ENCODE measurements at regions not wholly inside any gene's neighbourhood (a gene's known extent, or its start where the extent isn't known, plus 50 kb on each side); places are given as distances from the start of the nearest gene placed in this dataset.

DNA sequence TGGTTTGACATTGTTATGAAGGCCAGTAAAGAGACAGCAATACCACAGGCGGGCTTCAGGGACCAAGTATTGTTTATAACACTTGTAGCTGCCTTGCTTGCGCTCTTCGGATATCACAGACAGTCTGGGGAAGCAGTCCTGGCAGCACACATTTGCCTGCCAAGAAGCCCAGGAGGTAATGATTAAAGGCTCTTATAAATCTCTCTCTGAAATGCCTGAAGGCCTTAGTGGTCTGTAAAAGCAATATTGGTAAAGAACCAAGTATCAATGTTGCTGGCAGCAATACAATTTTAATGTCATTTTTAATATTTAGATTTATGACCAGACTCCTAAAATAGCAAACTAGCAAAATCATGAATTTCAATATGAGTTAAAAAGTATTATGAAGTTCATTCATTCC is 1312.4 kb downstream of the PCDH9 start:
- no peak for DNase-seq
- no peak for ATAC-seq
- H3K9me3 ChIP-seq (ENCODE audit: control insufficient read depth, low read length) = no peaks in the 10 kb centered on the region
- H3K4me1 ChIP-seq (ENCODE audit: control insufficient read depth, insufficient read depth, low read length) = no peaks in the 10 kb centered on the region
- WGBS = 82% methylated on average over 3 of the region's 3 CpGs
- intact Hi-C loops (cut with DNase I) = no loop called here
- H3K4me3 ChIP-seq (ENCODE audit: low read length) = no peak overlapping the region
- no peak overlapping the region for H3K27ac ChIP-seq (ENCODE audit: low read length)
- no peaks in the 10 kb centered on the region for H3K27me3 ChIP-seq (ENCODE audit: control insufficient read depth, insufficient read depth)

DNA sequence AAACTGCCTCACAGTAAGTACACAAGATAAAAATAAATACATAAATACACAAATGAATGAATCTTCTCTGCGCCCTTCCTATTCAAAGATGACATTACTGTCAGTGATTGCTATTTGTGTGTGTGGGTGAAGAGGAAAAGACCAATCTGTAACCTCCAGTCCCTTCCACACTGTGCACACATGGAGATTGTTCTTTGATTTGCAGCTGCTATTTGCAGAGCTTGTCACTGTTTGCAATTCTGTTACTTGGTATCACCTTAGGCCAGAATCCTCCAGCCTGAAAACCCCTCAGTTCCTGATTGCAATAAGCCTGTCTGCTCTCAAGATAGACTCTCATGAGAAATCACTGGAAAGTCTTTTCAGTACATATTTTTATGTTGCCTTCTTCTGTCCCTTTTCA is 1314.9 kb downstream of the PCDH9 start:
- Histone ChIP-seq H3K9me3 (ENCODE audit: control insufficient read depth, low read length) (no peaks in the 10 kb centered on the region), H3K27ac (ENCODE audit: low read length) (no peak overlapping the region), H3K27me3 (ENCODE audit: control insufficient read depth, insufficient read depth) (no peaks in the 10 kb centered on the region), H3K4me1 (ENCODE audit: control insufficient read depth, insufficient read depth, low read length) (no peaks in the 10 kb centered on the region), H3K4me3 (ENCODE audit: low read length) (no peak overlapping the region)
- intact Hi-C loops (cut with DNase I) = no loop called here
- DNase-seq (no peak), ATAC-seq (no peak)
- WGBS = 98% methylated on average over 1 of the region's 1 CpG

DNA sequence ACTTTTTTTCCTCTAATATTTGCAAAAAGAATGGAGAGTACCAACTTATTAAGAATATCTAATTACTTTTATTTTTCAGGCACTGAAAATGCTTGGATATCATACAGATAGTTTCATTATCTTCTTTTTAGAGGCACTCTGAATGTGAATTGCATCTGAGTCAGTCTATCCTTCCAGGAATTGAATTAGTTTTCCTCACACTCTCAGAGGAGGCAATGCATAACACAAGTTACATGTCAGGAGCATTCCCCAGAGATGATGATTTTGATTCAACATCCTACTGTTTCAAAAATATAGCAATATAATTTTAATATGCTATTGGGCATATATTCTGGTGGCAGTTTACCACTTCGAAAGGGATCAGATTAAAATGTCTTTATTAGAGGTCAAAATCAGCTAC is 1315.4 kb downstream of the PCDH9 start:
- Histone ChIP-seq H3K9me3 (ENCODE audit: control insufficient read depth, low read length) (no peaks in the 10 kb centered on the region), H3K4me3 (ENCODE audit: low read length) (no peak overlapping the region), H3K4me1 (ENCODE audit: control insufficient read depth, insufficient read depth, low read length) (no peaks in the 10 kb centered on the region), H3K27me3 (ENCODE audit: control insufficient read depth, insufficient read depth) (no peaks in the 10 kb centered on the region), H3K27ac (ENCODE audit: low read length) (no peak overlapping the region)
- ATAC-seq (no peak), DNase-seq (no peak)
- 80% methylated on average over 1 of the region's 1 CpG for WGBS
- intact Hi-C loops (cut with DNase I) = no loop called here

DNA sequence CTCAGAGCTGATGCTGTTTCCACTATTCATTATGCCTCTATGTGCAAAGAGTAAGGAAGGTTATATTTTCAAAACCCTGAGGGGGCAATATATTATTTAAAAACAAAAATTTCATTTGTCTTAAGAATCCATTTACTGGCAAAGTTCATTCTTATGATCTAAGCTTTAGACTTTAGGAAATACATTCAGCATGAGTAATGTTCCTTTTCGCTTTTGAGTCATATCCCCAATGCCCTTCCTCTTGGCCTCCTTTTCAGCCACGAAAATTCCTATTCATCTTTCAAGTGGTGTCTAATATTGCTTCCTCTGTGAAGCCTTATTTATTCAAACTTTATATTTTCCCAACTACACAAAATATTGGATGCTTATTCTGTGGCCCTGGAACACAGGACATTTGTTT is 1317.0 kb downstream of the PCDH9 start:
- Histone ChIP-seq H3K27me3 (ENCODE audit: control insufficient read depth, insufficient read depth) (no peaks in the 10 kb centered on the region), H3K4me3 (ENCODE audit: low read length) (no peak overlapping the region), H3K4me1 (ENCODE audit: control insufficient read depth, insufficient read depth, low read length) (no peaks in the 10 kb centered on the region), H3K27ac (ENCODE audit: low read length) (no peak overlapping the region), H3K9me3 (ENCODE audit: control insufficient read depth, low read length) (no peaks in the 10 kb centered on the region)
- peak; percentile 58 to 75 for ATAC-seq
- 19% methylated on average over 2 of the region's 2 CpGs for WGBS
- no peak for DNase-seq
- intact Hi-C loops (cut with DNase I) = no loop called here

DNA sequence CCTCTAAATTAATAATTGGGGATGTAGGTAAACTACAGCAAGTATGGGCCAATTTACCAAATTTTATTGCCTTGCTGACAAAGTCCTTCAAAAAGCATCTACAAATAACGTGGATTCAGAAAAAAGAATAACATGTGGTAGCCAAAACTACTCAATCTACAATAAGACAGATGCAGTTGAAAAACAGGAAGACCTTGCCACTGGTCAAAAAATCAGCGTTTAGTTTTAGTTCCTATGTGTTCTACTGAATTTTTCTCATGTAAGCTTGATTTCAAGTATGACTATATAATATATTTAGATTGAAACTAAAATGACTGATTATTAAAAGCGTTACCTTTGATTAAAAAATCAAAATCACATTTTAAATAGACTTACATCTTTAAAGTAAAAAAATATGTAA is 1317.6 kb downstream of the PCDH9 start:
- H3K4me3 ChIP-seq (ENCODE audit: low read length) = no peak overlapping the region
- DNase-seq (no peak), ATAC-seq (no peak)
- intact Hi-C loops (cut with DNase I) = no loop called here
- H3K4me1 ChIP-seq (ENCODE audit: control insufficient read depth, insufficient read depth, low read length) = no peaks in the 10 kb centered on the region
- no peaks in the 10 kb centered on the region for H3K27me3 ChIP-seq (ENCODE audit: control insufficient read depth, insufficient read depth)
- H3K9me3 ChIP-seq (ENCODE audit: control insufficient read depth, low read length) = no peaks in the 10 kb centered on the region
- WGBS = 65% methylated on average over 3 of the region's 3 CpGs
- no peak overlapping the region for H3K27ac ChIP-seq (ENCODE audit: low read length)

DNA sequence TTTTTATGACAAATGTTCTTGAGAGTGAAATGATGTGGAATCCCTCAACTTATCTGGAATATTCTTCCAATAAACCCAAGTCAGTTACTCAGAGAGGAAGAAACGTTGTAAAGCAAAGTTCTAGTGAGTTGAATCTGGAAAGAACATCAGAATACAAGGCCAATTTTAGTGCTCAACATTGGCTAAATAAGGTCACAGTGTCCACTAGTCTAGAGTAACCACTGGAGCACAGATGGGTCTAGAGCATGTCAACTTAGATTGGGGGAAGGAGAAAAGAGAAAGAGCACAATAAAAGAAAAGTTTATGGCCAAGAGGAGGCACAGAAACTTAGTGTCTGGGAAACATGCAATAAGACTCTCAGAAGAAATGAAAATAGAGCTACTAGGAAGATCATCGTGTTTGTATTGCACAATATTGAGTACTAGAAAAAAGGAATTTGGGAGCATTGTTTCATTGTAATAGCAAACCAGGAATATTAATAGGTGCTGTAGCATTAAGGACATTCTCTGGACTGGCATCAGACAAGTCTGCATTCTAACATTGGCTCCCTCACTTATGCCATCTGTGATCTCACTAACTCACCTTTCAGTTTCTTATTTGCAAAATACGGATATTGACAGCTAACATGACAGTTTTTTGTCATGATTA is 1318.5 kb downstream of the PCDH9 start:
- no peak overlapping the region for H3K27ac ChIP-seq (ENCODE audit: low read length)
- H3K4me1 ChIP-seq (ENCODE audit: control insufficient read depth, insufficient read depth, low read length) = no peaks in the 10 kb centered on the region
- no peaks in the 10 kb centered on the region for H3K9me3 ChIP-seq (ENCODE audit: control insufficient read depth, low read length)
- no peak for ATAC-seq
- DNase-seq = no peak
- intact Hi-C loops (cut with DNase I) = no loop called here
- WGBS = 59% methylated on average over 3 of the region's 3 CpGs
- H3K27me3 ChIP-seq (ENCODE audit: control insufficient read depth, insufficient read depth) = no peaks in the 10 kb centered on the region
- H3K4me3 ChIP-seq (ENCODE audit: low read length) = no peak overlapping the region

DNA sequence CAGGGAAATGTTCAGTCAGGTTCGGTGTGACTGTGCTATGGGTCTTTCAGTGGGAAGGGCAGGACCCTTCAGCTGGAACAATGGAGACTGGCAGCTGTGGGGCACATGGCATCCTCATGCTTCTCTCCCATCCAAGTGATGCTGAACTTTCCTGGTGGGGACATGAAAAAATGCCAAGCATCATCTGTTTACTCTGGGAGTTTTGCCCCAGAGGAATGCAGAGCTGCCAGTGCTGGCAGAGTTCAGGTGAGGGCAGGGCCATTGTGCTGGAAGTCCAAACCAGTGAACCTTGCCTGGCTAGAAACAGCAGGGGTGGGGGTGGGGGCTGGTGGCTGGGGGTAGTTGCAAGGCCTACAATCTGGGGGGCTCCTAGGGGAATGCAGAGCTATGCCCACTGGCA is 1320.6 kb downstream of the PCDH9 start:
- 100% methylated on average over 1 of the region's 1 CpG for WGBS
- H3K27ac ChIP-seq (ENCODE audit: low read length) = no peak overlapping the region
- H3K4me1 ChIP-seq (ENCODE audit: control insufficient read depth, insufficient read depth, low read length) = no peaks in the 10 kb centered on the region
- intact Hi-C loops (cut with DNase I) = no loop called here
- H3K27me3 ChIP-seq (ENCODE audit: control insufficient read depth, insufficient read depth) = no peaks in the 10 kb centered on the region
- no peaks in the 10 kb centered on the region for H3K9me3 ChIP-seq (ENCODE audit: control insufficient read depth, low read length)
- no peak overlapping the region for H3K4me3 ChIP-seq (ENCODE audit: low read length)
- no peak for DNase-seq
- ATAC-seq = no peak

DNA sequence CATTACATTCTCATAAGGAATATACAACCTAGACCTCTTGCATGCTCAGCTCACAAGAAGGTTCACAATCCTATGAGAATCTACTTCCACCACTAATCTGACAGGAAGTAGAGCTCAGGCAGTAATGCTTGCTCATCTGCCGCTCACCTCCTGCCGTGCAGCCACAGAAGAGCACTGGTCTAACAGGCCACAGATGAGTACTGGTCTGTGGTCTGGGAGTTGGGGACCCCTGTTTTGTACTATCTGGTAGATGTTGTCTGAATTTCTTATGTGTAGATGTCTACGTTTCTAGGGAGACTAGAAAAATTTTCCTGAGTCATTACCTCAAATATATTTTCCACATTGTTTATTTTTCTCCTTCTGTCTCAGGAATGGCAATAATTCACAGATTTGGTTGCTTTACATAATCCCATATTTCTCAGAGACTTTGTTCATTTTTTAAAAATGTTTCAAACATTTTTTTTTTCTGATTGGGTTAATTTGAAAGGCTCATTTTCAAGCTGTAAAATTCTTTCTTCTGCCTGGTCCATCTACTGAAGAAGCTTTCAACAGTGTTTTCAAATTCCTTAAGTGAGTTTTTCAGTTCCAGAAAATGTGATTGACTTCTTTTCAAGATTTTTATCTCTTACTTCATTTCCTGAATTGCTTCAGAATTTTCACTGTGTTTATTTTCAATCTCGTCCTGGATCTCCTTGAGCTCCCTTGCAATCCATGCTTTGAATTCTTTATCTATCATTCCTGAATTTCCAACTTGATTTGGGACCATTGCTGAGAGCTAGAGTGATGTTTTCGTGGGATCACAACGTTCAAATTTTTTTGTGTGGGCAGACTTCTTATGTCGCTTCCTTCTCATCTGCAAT is 1322.2 kb downstream of the PCDH9 start:
- intact Hi-C loops (cut with DNase I) = no loop called here
- H3K4me3 ChIP-seq (ENCODE audit: low read length) = no peak overlapping the region
- DNase-seq = no peak
- 83% methylated on average over 7 of the region's 7 CpGs for WGBS
- H3K9me3 ChIP-seq (ENCODE audit: control insufficient read depth, low read length) = no peaks in the 10 kb centered on the region
- H3K27ac ChIP-seq (ENCODE audit: low read length) = no peak overlapping the region
- no peak for ATAC-seq
- H3K4me1 ChIP-seq (ENCODE audit: control insufficient read depth, insufficient read depth, low read length) = no peaks in the 10 kb centered on the region
- no peaks in the 10 kb centered on the region for H3K27me3 ChIP-seq (ENCODE audit: control insufficient read depth, insufficient read depth)

DNA sequence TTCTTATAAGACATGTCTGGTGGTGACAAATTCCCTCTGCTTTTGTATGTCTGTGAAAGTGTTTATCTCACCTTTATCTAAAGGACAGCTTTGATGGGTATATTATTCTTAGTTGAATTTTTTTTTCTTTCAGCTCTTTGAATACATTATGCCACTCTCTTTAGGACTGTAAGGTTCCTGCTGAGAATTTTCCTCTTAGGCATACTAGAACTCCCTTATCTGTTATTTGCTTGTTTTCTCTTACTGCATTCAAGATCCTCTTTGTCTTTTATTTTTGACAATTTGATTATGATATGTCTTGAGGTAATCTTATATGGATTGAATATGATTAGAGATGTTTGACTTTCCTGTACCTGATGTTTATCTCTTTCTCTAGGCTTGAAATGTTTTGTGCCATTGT is 1328.4 kb downstream of the PCDH9 start:
- no peaks in the 10 kb centered on the region for H3K27me3 ChIP-seq (ENCODE audit: control insufficient read depth, insufficient read depth)
- intact Hi-C loops (cut with DNase I) = no loop called here
- no peak overlapping the region for H3K27ac ChIP-seq (ENCODE audit: low read length)
- H3K4me3 ChIP-seq (ENCODE audit: low read length) = no peak overlapping the region
- no peak for ATAC-seq
- no peaks in the 10 kb centered on the region for H3K9me3 ChIP-seq (ENCODE audit: control insufficient read depth, low read length)
- no peaks in the 10 kb centered on the region for H3K4me1 ChIP-seq (ENCODE audit: control insufficient read depth, insufficient read depth, low read length)
- DNase-seq = no peak

DNA sequence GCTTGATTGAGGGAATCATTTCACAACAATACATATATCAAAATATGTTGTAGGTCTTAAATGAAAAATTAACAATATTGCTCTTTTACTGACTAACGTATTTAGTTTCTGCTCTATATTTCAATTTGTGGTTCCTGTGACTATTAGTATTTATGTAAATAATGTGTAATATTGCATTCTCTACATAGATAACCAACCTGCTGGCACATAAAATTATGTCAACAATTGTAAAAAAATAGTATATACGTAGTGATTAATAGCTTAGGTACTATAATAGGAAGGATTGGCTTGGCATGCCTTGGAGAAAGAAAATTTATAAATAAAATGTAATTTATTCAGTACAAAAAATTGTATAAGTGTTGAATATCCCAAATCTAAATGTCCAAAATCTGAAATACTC is 1336.1 kb downstream of the PCDH9 start:
- no peak for DNase-seq
- ATAC-seq = no peak
- H3K4me3 ChIP-seq (ENCODE audit: low read length) = no peak overlapping the region
- H3K27ac ChIP-seq (ENCODE audit: low read length) = no peak overlapping the region
- no peaks in the 10 kb centered on the region for H3K9me3 ChIP-seq (ENCODE audit: control insufficient read depth, low read length)
- H3K27me3 ChIP-seq (ENCODE audit: control insufficient read depth, insufficient read depth) = no peaks in the 10 kb centered on the region
- 91% methylated on average over 2 of the region's 2 CpGs for WGBS
- intact Hi-C loops (cut with DNase I) = no loop called here
- no peaks in the 10 kb centered on the region for H3K4me1 ChIP-seq (ENCODE audit: control insufficient read depth, insufficient read depth, low read length)

DNA sequence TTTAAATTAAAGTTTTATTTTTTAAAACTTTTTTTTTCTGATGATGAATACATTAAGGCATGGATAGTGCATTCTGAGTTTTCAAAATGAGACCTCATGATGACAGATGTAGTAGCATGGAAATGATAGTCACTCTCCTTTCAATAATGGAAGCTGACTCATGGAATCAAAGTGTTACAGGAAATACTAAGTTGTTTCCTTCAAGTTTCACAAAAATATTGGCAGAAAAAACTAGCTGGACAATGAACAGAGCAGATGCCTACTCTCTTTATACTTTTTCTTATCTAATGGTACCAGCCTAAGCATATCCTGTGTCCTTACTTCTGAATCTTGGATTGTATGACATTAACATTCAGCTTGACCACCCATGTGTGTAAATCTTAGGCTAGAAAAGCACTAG is 1337.3 kb downstream of the PCDH9 start:
- no peak for ATAC-seq
- Histone ChIP-seq H3K4me3 (ENCODE audit: low read length) (no peak overlapping the region), H3K4me1 (ENCODE audit: control insufficient read depth, insufficient read depth, low read length) (no peaks in the 10 kb centered on the region), H3K27ac (ENCODE audit: low read length) (no peak overlapping the region), H3K27me3 (ENCODE audit: control insufficient read depth, insufficient read depth) (no peaks in the 10 kb centered on the region), H3K9me3 (ENCODE audit: control insufficient read depth, low read length) (no peaks in the 10 kb centered on the region)
- no peak for DNase-seq
- intact Hi-C loops (cut with DNase I) = no loop called here
